GM18909 (cell line): ENCODE measurements at regions not wholly inside any gene's neighbourhood (a gene's known extent, or its start where the extent isn't known, plus 50 kb on each side); places are given as distances from the start of the nearest gene placed in this dataset.
"Not testable (repeated sequence)": the region's sequence is repeated elsewhere in the genome, so short reads cannot be mapped to it uniquely, and the experiment has no call there.

ENCODE experiments used
- ATAC-seq: cut with Tn5 transposase; IDR thresholded peaks from one replicate; pipeline ENCODE4 v1.9.1; 2021; ENCODE audit warnings: mild to moderate bottlenecking; ENCODE audit not compliant: unreplicated experiment, poor library complexity

GRCh38 chr3:191808073-191808472 lies 347.1 kb downstream of the PYDC2 start:
- no peak for ATAC-seq

- ATAC-seq, result no peak
Measured at GRCh38 chr3:191809326-191809949, 348.5 kb downstream of the PYDC2 start.

- no peak for ATAC-seq
Measured at GRCh38 chr3:191813245-191813644, 352.3 kb downstream of the PYDC2 start.

DNA sequence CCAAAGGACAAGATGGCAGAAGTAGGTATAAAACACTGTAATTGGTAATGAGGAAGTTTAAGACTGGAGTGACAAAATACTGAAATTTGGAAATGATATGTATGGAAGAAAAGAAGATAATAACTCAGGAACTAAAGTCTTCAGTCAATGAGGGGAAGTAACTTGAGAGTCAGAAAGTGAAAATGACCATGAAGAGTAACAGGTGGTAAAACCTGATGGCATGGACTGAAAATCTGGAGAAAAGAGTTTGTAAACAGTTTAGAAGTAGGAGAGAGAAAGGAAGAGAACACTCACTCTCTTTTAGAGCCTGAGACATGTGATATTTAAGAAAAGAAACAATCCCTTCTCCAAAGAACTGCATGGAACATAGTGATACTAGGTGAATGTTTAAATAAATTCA lies 387.9 kb downstream of the PYDC2 start:
- no peak for ATAC-seq

- no peak for ATAC-seq
Measured at GRCh38 chr3:191859531-191859930, 398.6 kb downstream of the PYDC2 start.

- no peak for ATAC-seq
Measured at GRCh38 chr3:191869738-191870415, 408.9 kb downstream of the PYDC2 start.

GRCh38 chr3:191873736-191874135 lies 412.8 kb downstream of the PYDC2 start:
- no peak for ATAC-seq

DNA sequence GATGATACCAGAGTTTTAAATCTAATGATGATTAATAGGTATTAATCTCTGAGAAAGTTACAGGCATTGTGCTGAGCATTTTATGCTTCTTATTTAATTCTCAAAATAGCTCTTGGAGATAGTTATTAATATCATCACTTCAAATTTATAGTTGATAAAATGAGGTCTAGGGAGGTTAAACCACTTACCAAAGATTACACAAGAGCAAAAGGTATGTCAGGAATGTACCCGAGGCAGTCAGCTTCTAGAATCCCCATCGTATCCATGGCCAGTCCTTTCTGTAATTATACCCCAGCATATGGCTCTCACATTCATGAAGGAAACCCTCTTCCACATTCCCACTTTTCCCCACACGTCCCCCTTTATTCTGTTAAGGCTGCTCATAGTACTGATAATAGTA lies 421.3 kb downstream of the PYDC2 start:
- ATAC-seq, result no peak

DNA sequence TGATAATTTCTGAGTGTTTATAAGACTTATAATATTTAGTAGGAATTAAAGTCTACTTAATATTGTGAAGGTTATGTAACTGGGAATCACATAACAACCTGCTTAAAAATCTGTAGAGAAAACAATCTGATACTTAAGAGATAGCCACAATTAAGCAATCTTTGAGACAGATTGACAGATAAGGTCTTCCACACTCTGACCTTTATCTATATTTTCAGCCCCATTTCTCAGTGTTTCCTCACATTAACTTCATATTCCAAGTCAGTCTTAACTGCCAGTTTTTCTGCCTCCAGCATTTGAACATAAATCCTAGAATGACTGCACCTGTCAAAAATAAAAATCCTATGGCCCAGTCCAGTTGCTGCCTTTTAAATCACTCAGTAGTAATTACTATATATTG lies 423.2 kb downstream of the PYDC2 start:
- no peak for ATAC-seq

GRCh38 chr3:191889106-191889505 lies 428.1 kb downstream of the PYDC2 start:
- ATAC-seq, result no peak

DNA sequence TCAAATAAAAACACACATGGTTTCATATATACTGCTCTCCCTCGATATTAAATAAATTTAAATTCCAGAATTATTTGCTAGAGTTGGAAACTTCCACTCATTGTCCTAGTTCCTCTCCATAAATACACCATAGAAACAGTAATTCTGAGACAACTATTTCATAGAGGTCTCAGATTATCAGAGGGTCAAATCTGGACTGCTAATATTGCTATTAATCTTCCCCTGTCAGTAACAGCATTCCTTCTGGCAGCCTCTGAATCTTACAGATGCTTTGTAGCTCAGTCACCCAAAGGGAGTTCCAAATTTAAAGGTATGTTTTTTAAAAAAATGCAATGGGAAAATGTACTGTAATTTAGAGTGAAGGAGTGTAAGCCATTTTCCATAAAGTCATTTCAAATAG lies 428.8 kb downstream of the PYDC2 start:
- ATAC-seq, result no peak

DNA sequence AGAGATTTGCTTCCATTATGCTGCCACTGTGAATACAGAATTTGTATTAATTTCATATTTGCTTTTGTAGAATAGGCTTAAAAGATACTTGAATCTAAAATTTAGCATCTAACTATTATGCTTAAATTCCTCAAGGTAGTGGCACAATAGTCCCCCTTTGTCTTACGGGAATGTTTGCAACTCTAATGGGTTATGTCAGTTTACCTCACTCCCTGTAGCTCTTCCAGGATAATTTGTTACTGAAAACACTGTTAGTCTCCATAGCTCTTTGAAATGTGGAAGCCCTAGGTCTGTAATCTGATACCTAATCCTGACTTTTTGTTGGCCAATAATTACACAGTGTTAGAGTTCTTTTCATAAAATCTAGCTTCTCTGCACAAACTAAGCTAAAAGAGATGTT lies 433.4 kb downstream of the PYDC2 start:
- no peak for ATAC-seq

DNA sequence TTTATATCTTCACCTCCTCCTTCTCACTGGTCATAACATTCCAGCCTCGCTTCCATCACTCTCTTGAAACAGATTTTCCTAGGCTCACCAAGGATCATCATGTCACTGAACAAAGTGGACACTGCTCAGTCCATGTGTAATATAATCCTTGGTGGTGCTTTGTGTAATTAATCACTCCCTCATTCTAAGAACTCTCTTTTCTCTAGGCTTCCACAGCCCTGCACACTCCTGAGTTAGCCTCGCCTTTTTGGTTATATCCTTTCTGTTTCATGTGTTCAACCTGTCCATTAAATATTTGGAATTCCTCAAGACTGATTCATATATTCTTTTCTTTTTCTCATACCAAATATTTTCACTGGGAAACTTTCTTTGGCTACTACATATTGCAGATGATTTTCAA lies 440.8 kb downstream of the PYDC2 start:
- ATAC-seq, result no peak

DNA sequence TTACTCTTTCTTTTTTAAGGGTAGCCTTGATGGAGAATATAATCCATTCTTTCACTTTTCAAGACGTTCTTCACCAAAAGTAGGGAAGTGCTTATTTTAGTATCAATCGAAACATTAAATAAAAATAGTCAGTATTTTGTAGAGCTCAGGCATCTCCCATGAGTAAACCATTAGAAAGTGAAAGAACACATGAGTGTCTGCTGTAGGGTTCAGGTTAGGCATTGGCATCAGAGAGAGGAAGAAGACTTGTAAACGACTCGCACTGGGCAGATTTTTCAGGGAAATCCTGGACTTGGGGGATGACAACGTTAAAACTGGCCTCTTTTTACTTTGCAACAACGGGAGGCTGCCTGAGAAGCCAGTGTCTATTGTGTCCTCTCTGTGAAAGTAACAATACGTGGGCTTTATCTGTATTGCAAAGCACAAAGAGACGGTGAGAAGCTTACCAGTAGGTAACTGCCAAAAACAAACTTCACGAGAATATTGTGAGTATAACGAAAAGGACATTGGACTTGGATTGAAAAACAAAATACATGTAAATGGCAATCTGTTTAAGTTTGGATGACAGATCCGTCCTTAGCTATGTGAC lies 451.7 kb downstream of the PYDC2 start:
- no peak for ATAC-seq

DNA sequence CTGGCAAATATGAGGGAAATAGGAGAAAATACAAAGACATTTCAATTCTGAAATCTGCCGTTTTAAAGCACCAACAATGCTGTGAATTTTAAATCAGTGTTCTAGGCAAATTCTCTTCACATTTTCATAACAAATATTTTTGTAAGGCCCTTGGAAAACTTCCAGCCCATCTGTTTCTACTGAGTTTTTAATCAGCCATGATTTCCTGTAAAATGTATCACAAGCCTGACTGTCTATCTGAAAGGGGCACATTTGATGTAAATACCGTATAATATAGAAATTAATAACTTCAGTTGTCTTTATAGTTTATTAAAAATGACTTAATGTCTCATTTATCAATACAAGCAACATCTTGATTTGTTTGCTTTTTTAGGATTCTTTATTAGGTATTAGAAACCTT lies 454.7 kb downstream of the PYDC2 start:
- ATAC-seq, result no peak

DNA sequence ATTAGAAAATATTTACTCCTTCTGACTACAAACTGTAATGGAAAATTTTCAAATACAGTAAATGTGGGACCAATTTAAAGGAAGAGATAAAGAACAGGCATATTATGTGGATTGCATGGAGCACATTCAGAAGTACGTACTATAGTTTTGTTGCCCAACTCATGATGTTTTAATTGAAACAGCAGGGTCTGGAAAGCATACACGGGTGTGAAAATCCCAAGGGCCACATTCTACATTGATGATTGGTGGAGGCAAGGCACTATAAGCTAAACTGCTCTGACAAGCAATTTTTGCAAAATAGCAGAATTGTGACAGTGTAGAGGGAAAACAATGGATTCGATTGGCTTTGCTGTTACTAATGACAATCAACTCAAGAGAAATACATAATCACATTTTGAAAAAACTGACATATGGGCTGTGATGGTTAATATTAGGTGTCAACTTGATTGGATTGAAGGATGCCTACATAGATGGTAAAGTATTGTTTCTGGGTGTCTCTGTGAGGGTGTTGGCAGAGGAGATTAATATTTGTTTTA lies 458.6 kb downstream of the PYDC2 start:
- no peak for ATAC-seq

DNA sequence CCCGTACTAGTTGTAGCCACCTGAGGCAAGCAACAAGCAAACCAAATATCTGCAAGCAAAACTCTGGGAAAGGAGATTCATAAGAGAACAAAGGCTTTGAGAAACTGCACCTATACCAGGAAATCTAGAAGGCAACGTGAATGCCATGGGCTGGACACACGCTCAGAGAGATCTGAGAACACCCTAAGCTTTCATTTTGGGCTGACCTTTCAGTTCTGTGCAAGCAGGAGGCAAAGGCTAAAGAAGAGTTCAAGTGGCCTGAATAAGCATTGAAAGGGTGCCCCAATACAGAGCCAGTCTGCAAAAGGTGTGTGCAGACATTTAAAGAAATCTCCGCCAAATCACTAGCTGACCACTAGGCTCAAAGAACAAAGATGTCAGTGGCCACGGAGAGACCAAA lies 461.6 kb downstream of the PYDC2 start:
- no peak for ATAC-seq

DNA sequence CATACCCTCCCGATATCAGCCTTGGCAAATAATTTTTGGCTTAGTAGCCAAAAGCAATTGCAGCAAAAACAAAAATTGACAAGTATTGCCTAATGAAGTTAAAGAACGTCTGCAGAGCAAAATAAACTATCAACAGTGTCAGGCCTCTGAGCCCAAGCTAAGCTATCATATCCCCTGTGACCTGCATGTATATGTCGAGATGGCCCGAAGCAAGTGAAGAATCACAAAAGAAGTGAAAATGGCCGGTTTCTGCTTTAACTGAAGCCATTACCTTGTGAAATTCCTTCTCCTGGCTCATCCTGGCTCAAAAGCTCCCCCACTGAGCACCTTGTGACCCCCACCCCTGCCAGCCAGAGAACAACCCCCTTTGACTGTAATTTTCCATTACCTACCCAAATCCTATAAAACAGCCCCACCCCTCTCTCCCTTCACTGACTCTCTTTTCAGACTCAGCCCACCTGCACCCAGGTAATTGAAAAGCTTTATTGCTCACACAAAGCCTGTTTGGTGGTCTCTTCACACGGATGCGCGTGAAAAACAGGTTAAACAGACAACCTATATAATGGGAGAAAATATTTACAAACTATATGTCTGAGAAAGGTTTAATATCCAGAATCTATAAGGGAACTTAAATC lies 466.3 kb downstream of the PYDC2 start:
- not testable (repeated sequence) for ATAC-seq

GRCh38 chr3:191927998-191928397 lies 467.0 kb downstream of the PYDC2 start:
- ATAC-seq, result not testable (repeated sequence)

- ATAC-seq, result no peak
Measured at GRCh38 chr3:191944835-191945234, 483.9 kb downstream of the PYDC2 start.

GRCh38 chr3:191952186-191952585 lies 491.2 kb downstream of the PYDC2 start:
- ATAC-seq, result no peak
